CD4-positive, alpha-beta T cell treated with Interleukin-4 for 4 hours (primary cell): ENCODE measurements at regions not wholly inside any gene's neighbourhood (a gene's known extent, or its start where the extent isn't known, plus 50 kb on each side); places are given as distances from the start of the nearest gene placed in this dataset.

Experiments used
- DNase-seq: peaks from one replicate; pipeline ENCODE4 v3.0.0-alpha.2; 2020

DNA sequence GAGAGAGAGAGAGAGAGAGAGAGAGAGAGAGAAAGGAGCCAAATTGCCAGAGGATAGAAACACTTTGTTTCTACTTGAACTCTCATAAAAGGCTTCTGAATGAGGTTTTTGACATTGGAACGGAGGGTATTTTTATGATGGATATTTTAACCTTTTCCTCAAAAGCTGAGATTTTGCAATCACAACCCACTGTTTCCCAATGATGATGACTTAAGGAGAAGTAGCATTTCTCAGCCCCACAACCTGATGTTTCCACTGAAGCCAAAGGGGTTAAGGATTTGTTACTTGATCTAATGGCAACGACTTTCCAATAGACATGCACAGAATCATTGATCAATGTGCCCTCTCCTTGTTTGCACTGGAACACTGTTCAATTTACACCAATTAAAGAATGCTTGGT lies 67.1 kb upstream of the POU3F3 start:
- no peak for DNase-seq

DNA sequence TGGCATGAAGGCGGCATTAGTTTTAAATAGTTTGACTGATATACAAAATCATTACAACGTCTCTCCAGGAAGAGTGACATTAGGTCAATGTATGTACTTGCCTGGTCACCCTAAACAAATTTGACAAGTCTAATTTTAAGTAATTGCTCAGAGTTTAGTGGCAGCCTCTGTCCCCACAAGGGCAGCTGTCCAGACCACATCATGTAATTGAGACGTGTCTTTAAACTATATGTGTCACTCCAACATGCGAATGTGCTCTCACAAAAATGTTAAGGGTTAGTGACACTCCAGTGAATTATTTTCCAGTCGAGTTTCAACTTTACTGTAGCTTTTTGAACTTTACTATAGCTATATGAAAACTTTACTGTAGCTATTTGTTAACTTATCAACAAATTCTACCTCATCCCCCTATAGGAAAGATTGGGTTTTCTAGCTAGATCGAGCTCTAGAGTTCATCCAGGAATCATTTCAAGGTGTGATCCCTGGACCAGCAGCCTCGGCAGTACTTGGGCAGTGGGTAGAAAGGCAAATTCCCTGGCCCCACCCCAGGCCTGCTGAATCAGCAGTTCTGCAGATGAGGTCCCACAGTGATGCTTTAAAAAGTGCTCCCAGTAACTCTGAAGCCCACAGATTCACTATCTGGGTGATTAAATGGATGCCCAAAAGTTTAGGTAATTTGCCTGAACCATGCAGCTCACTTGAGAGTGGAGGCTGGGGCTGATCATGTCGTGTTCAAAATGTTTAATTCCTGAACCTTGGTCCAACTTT lies 66.4 kb upstream of the POU3F3 start:
- no peak for DNase-seq

GRCh38 chr2:104788742-104789455 lies 65.0 kb upstream of the POU3F3 start:
- no peak for DNase-seq

GRCh38 chr2:104790100-104790811 lies 63.7 kb upstream of the POU3F3 start:
- DNase-seq: no peak

- no peak for DNase-seq
Observed at GRCh38 chr2:104790901-104791495, 62.9 kb upstream of the POU3F3 start.

GRCh38 chr2:104793966-104794365 lies 59.9 kb upstream of the POU3F3 start:
- no peak for DNase-seq

- DNase-seq: no peak
Observed at GRCh38 chr2:104794441-104794840, 59.5 kb upstream of the POU3F3 start.
